ENCODE measurements at regions not wholly inside any gene's neighbourhood (a gene's known extent, or its start where the extent isn't known, plus 50 kb on each side); places are given as distances from the start of the nearest gene placed in this dataset.

- H3K4me3 ChIP-seq (replicated peaks in 1 of 4; ENCODE audit: control extremely low read depth in 1 of 4, insufficient read depth in 1 of 4, low read depth in 3 of 4, low read length in 4 of 4): no peak overlapping the region
- no peaks in the 10 kb centered on the region for H3K79me2 ChIP-seq (ENCODE audit: control insufficient read depth, insufficient read depth, low read length)
- no peaks in the 10 kb centered on the region for H3K36me3 ChIP-seq (ENCODE audit: control insufficient read depth, insufficient read depth, low read length)
- no peak overlapping the region for H3K4me2 ChIP-seq (ENCODE audit: extremely low read depth, insufficient read depth, low read length)
- no peak overlapping the region for H2AFZ ChIP-seq (ENCODE audit: low read length)
- no peak overlapping the region for H3K9ac ChIP-seq (ENCODE audit: insufficient read depth, low read length)
- H3K27me3 ChIP-seq (ENCODE audit: control insufficient read depth, insufficient read depth, low read length): no peaks in the 10 kb centered on the region
- no peak overlapping the region for H3K27ac ChIP-seq (ENCODE audit: insufficient read depth, low read length)
- TF ChIP-seq EZH2 (IDR thresholded peaks at IDR 0.05; ENCODE audit: low read length, missing control alignments) (no peak), CTCF (conservative IDR thresholded peaks at IDR 0.05 in 1 of 2, IDR thresholded peaks at IDR 0.05 in 1 of 2; ENCODE audit: low read depth in 1 of 2, low read length in 2 of 2) (no peak)
- no peaks in the 10 kb centered on the region for H4K20me1 ChIP-seq (ENCODE audit: control insufficient read depth, extremely low read depth, insufficient read depth, low read length)
- no peaks in the 10 kb centered on the region for H3K9me3 ChIP-seq (ENCODE audit: control insufficient read depth, insufficient read depth, low read depth, low read length)
- H3K4me1 ChIP-seq (ENCODE audit: control insufficient read depth, extremely low read depth, insufficient read depth, low read length): no peaks in the 10 kb centered on the region
- no peak for DNase-seq (ENCODE audit: low read depth in 2 of 2)
Observed at GRCh38 chr4:114728426-114728825, 129.8 kb downstream of the UGT8 start.

GRCh38 chr4:114729068-114729738, 130.6 kb downstream of the UGT8 start:
- no peaks in the 10 kb centered on the region for H3K9me3 ChIP-seq (ENCODE audit: control insufficient read depth, insufficient read depth, low read depth, low read length)
- no peak for TF ChIP-seq CTCF (conservative IDR thresholded peaks at IDR 0.05 in 1 of 2, IDR thresholded peaks at IDR 0.05 in 1 of 2; ENCODE audit: low read depth in 1 of 2, low read length in 2 of 2)
- no peak for TF ChIP-seq EZH2 (IDR thresholded peaks at IDR 0.05; ENCODE audit: low read length, missing control alignments)
- no peaks in the 10 kb centered on the region for H3K36me3 ChIP-seq (ENCODE audit: control insufficient read depth, insufficient read depth, low read length)
- H3K27ac ChIP-seq (ENCODE audit: insufficient read depth, low read length): no peak overlapping the region
- H3K4me1 ChIP-seq (ENCODE audit: control insufficient read depth, extremely low read depth, insufficient read depth, low read length): no peaks in the 10 kb centered on the region
- no peak overlapping the region for H2AFZ ChIP-seq (ENCODE audit: low read length)
- no peak overlapping the region for H3K4me3 ChIP-seq (replicated peaks in 1 of 4; ENCODE audit: control extremely low read depth in 1 of 4, insufficient read depth in 1 of 4, low read depth in 3 of 4, low read length in 4 of 4)
- DNase-seq (ENCODE audit: low read depth in 2 of 2): no peak
- H3K4me2 ChIP-seq (ENCODE audit: extremely low read depth, insufficient read depth, low read length): no peak overlapping the region
- no peak overlapping the region for H3K9ac ChIP-seq (ENCODE audit: insufficient read depth, low read length)
- no peaks in the 10 kb centered on the region for H4K20me1 ChIP-seq (ENCODE audit: control insufficient read depth, extremely low read depth, insufficient read depth, low read length)
- no peaks in the 10 kb centered on the region for H3K79me2 ChIP-seq (ENCODE audit: control insufficient read depth, insufficient read depth, low read length)
- H3K27me3 ChIP-seq (ENCODE audit: control insufficient read depth, insufficient read depth, low read length): no peaks in the 10 kb centered on the region

- no peak overlapping the region for H2AFZ ChIP-seq (ENCODE audit: low read length)
Observed at GRCh38 chr4:114734594-114734993, 136.0 kb downstream of the UGT8 start.

More at GRCh38 chr4:114734594-114734993, 136.0 kb downstream of the UGT8 start:
- Histone ChIP-seq H4K20me1 (ENCODE audit: control insufficient read depth, extremely low read depth, insufficient read depth, low read length) (no peaks in the 10 kb centered on the region), H3K4me1 (ENCODE audit: control insufficient read depth, extremely low read depth, insufficient read depth, low read length) (no peaks in the 10 kb centered on the region), H3K4me3 (replicated peaks in 1 of 4; ENCODE audit: control extremely low read depth in 1 of 4, insufficient read depth in 1 of 4, low read depth in 3 of 4, low read length in 4 of 4) (no peak overlapping the region), H3K9ac (ENCODE audit: insufficient read depth, low read length) (no peak overlapping the region), H3K4me2 (ENCODE audit: extremely low read depth, insufficient read depth, low read length) (no peak overlapping the region), H3K9me3 (ENCODE audit: control insufficient read depth, insufficient read depth, low read depth, low read length) (no peaks in the 10 kb centered on the region), H3K27ac (ENCODE audit: insufficient read depth, low read length) (no peak overlapping the region), H3K27me3 (ENCODE audit: control insufficient read depth, insufficient read depth, low read length) (no peaks in the 10 kb centered on the region), H3K36me3 (ENCODE audit: control insufficient read depth, insufficient read depth, low read length) (no peaks in the 10 kb centered on the region), H3K79me2 (ENCODE audit: control insufficient read depth, insufficient read depth, low read length) (no peaks in the 10 kb centered on the region)
- DNase-seq (ENCODE audit: low read depth in 2 of 2): peak in 1 of 2 donors; percentile 20
- no peak for TF ChIP-seq CTCF (conservative IDR thresholded peaks at IDR 0.05 in 1 of 2, IDR thresholded peaks at IDR 0.05 in 1 of 2; ENCODE audit: low read depth in 1 of 2, low read length in 2 of 2)
- TF ChIP-seq EZH2 (IDR thresholded peaks at IDR 0.05; ENCODE audit: low read length, missing control alignments): no peak

Measured in fibroblast of lung (primary cell).